ENCODE measurements at regions not wholly inside any gene's neighbourhood (a gene's known extent, or its start where the extent isn't known, plus 50 kb on each side); places are given as distances from the start of the nearest gene placed in this dataset.

GRCh38 chr14:101110729-101111619 lies 207.5 kb upstream of the RTL1 start:
- TF ChIP-seq CTCF (IDR thresholded peaks at IDR 0.05) (no peak), POLR2A (IDR thresholded peaks at IDR 0.05) (no peak)

All from vagina (tissue), 2 donors.